Endothelial cell of umbilical vein (primary cell): ENCODE measurements at regions not wholly inside any gene's neighbourhood (a gene's known extent, or its start where the extent isn't known, plus 50 kb on each side); places are given as distances from the start of the nearest gene placed in this dataset.

Experiments
- BruUV-seq: library from RNA; stranded (reverse); fragments of 400-500 nt; replicated peaks from 2 replicates; lab custom pipeline; 2021; lab: Mats Ljungman, UMichigan
- CTCF ChIA-PET: fragments of 300-600, 350-600 bp; sonication (Branson Sonifier 250); formaldehyde crosslinking; loops from one replicate; lab custom pipeline; 2021; ENCODE audit warnings: antibody characterized with exemption, inconsistent platforms; lab: Charles Lee
- POLR2A ChIA-PET: fragments of 300-600, 350-600 bp; sonication (Branson Sonifier 250); formaldehyde crosslinking; loops from one replicate; lab custom pipeline; 2021; ENCODE audit warnings: antibody characterized with exemption, inconsistent platforms; lab: Charles Lee
- DNase-seq: peaks from one replicate; pipeline ENCODE4 v3.0.0-alpha.2; 2011; ENCODE audit warnings: low read depth, low spot score
- FAIRE-seq: peaks from 2 replicates; lab custom pipeline; 2011; peaks lifted over from hg19 to GRCh38; lab: Jason Lieb, UNC
- H2AFZ ChIP-seq: 2 replicates; pipeline ENCODE4 v1.6.0; 2012; ENCODE audit warnings: low read depth, low read length, control low read depth, inconsistent platforms
- H3K27ac ChIP-seq: 2 replicates; pipeline ENCODE4 v1.5.1; 2011; ENCODE audit warnings: low read depth, mild to moderate bottlenecking, control low read depth, low read length, moderate library complexity; ENCODE audit not compliant: insufficient read depth
- H3K27me3 ChIP-seq, 2 experiments: 2 replicates each; pipeline versions ENCODE4 v1.6.0 to v1.6.1; 2011; ENCODE audit warnings: low read length in 2 of 2, mixed read lengths in 1 of 2; ENCODE audit not compliant: control insufficient read depth in 2 of 2, insufficient read depth in 2 of 2
- H3K36me3 ChIP-seq, 2 experiments: 2 replicates in 1 of 2; 3 replicates in 1 of 2; pipeline ENCODE4 v1.5.1; 2011; ENCODE audit warnings: low read length in 2 of 2, mild to moderate bottlenecking in 1 of 2, moderate library complexity in 1 of 2; ENCODE audit not compliant: control insufficient read depth in 2 of 2, insufficient read depth in 2 of 2; ENCODE audit errors: extremely low read depth in 1 of 2
- H3K4me1 ChIP-seq: 3 replicates; pipeline ENCODE4 v1.5.1; 2011; ENCODE audit warnings: mild to moderate bottlenecking, low read length; ENCODE audit not compliant: control insufficient read depth, insufficient read depth; ENCODE audit errors: extremely low read depth
- H3K4me2 ChIP-seq: 2 replicates; pipeline ENCODE4 v1.6.1; 2011; ENCODE audit warnings: low read length, control low read depth, mixed read lengths; ENCODE audit not compliant: insufficient read depth
- H3K4me3 ChIP-seq, 3 experiments: fragments of 200-600 bp in 1 of 3; sonication (generic), shearing (Covaris generic) in 1 of 3; replicated peaks in 1 of 3; 2 replicates each; pipeline ENCODE4 v1.5.1; 2011 to 2016; ENCODE audit warnings: control low read depth in 3 of 3, low read length in 3 of 3, mild to moderate bottlenecking in 2 of 3, inconsistent platforms in 1 of 3, low read depth in 1 of 3, moderate library complexity in 1 of 3; ENCODE audit not compliant: insufficient read depth in 1 of 3
- H3K79me2 ChIP-seq: 2 replicates; pipeline ENCODE4 v1.6.0; 2012; ENCODE audit warnings: low read length, inconsistent platforms; ENCODE audit not compliant: control insufficient read depth, insufficient read depth
- H3K9ac ChIP-seq: replicated peaks from 2 replicates; pipeline ENCODE3; 2011; ENCODE audit warnings: low read length, control low read depth; ENCODE audit not compliant: insufficient read depth; ENCODE audit errors: extremely low read depth
- H3K9me1 ChIP-seq: replicated peaks from 3 replicates; pipeline ENCODE4 v1.6.0; 2011; ENCODE audit warnings: mild to moderate bottlenecking, low read length; ENCODE audit not compliant: control insufficient read depth, insufficient read depth; ENCODE audit errors: extremely low read depth
- H3K9me3 ChIP-seq: replicated peaks from 2 replicates; pipeline ENCODE4 v1.5.1; 2012; ENCODE audit warnings: low read length, inconsistent platforms; ENCODE audit not compliant: control insufficient read depth, insufficient read depth
- H4K20me1 ChIP-seq: replicated peaks from 2 replicates; pipeline ENCODE3; 2011; ENCODE audit warnings: mild to moderate bottlenecking, low read length; ENCODE audit not compliant: control insufficient read depth, insufficient read depth; ENCODE audit errors: extremely low read depth
- EZH2 ChIP-seq: IDR thresholded peaks from 2 replicates; pipeline ENCODE4 v1.6.1; 2012; ENCODE audit warnings: borderline replicate concordance, low read depth, mild to moderate bottlenecking, moderate library complexity, low read length, inconsistent platforms; ENCODE audit not compliant: severe bottlenecking
- FOS ChIP-seq: IDR thresholded peaks from 2 replicates; pipeline ENCODE4 v1.6.1; 2011; ENCODE audit warnings: mild to moderate bottlenecking, low read length, moderate library complexity, borderline replicate concordance; ENCODE audit not compliant: insufficient read depth
- GATA2 ChIP-seq: IDR thresholded peaks from 2 replicates; pipeline ENCODE4 v1.7.0; 2011; ENCODE audit warnings: low read depth, mild to moderate bottlenecking, moderate library complexity, mixed read lengths, low read length; ENCODE audit not compliant: insufficient read length, insufficient read depth
- JUN ChIP-seq: IDR thresholded peaks from 2 replicates; pipeline ENCODE4 v1.6.1; 2011; ENCODE audit warnings: borderline replicate concordance, low read depth; ENCODE audit not compliant: insufficient read length, insufficient read depth
- MYC ChIP-seq: IDR thresholded peaks from one replicate; pipeline ENCODE4 v1.6.1; 2011; ENCODE audit warnings: mild to moderate bottlenecking, low read depth, low read length
- POLR2A ChIP-seq: IDR thresholded peaks from 2 replicates; pipeline ENCODE4 v1.6.1; 2012; ENCODE audit warnings: low read depth, mild to moderate bottlenecking, control low read depth, low read length
- POLR2AphosphoS5 ChIP-seq: IDR thresholded peaks from 2 replicates; pipeline ENCODE4 v1.6.1; 2012; ENCODE audit warnings: low read depth, mild to moderate bottlenecking, control low read depth, low read length, moderate library complexity; ENCODE audit not compliant: insufficient read depth
- dilution Hi-C: fragments of 300-500 bp; cut with MboI; formaldehyde crosslinking; loops from one replicate; pipeline ENCODE4 v1.15.0; 2019; ENCODE audit warnings: low sequenced_read_pairs; ENCODE audit not compliant: extremely low pct_ligation_motif_present
- intact Hi-C: fragments of 100-400 bp; cut with micrococcal nuclease; formaldehyde crosslinking; loops from one replicate; pipeline ENCODE4 v1.10.0; 2022
- TF ChIP-seq, protein P1 (sequence below), 2 donors: IDR thresholded peaks; 1 replicate in 1 of 2; 2 replicates in 1 of 2; pipeline ENCODE4 v1.5.1; 2011; ENCODE audit warnings: low read length in 2 of 2, mild to moderate bottlenecking in 2 of 2, moderate library complexity in 2 of 2, control low read depth in 1 of 2, inconsistent platforms in 1 of 2, low read depth in 1 of 2; ENCODE audit not compliant: insufficient read depth in 1 of 2; ENCODE audit errors: extremely low read depth in 1 of 2
- TF ChIP-seq, protein P2 (sequence below): IDR thresholded peaks from 2 replicates; pipeline ENCODE4 v1.6.1; 2011; ENCODE audit not compliant: insufficient read depth, insufficient read length

- TF ChIP-seq MYC (no peak), FOS (no peak), JUN (no peak), POLR2A (no peak), POLR2AphosphoS5 (no peak), EZH2 (no peak), GATA2 (no peak)
- TF ChIP-seq, protein P1, sequence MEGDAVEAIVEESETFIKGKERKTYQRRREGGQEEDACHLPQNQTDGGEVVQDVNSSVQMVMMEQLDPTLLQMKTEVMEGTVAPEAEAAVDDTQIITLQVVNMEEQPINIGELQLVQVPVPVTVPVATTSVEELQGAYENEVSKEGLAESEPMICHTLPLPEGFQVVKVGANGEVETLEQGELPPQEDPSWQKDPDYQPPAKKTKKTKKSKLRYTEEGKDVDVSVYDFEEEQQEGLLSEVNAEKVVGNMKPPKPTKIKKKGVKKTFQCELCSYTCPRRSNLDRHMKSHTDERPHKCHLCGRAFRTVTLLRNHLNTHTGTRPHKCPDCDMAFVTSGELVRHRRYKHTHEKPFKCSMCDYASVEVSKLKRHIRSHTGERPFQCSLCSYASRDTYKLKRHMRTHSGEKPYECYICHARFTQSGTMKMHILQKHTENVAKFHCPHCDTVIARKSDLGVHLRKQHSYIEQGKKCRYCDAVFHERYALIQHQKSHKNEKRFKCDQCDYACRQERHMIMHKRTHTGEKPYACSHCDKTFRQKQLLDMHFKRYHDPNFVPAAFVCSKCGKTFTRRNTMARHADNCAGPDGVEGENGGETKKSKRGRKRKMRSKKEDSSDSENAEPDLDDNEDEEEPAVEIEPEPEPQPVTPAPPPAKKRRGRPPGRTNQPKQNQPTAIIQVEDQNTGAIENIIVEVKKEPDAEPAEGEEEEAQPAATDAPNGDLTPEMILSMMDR (IDR thresholded peaks at IDR 0.05; ENCODE audit: extremely low read depth in 1 of 2, insufficient read depth in 1 of 2, low read depth in 1 of 2, low read length in 2 of 2) = no peak
- TF ChIP-seq, protein P2, sequence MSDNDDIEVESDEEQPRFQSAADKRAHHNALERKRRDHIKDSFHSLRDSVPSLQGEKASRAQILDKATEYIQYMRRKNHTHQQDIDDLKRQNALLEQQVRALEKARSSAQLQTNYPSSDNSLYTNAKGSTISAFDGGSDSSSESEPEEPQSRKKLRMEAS = no peak
- no peak overlapping the region for H3K27ac ChIP-seq
- intact Hi-C loops (no loop called here), dilution Hi-C loops (no loop called here)
- no peak overlapping the region for H3K4me3 ChIP-seq
- H3K9me3 ChIP-seq = no peaks in the 10 kb centered on the region
- FAIRE-seq = no peak
- no peaks in the 10 kb centered on the region for H3K27me3 ChIP-seq
- no peak for DNase-seq
- H2AFZ ChIP-seq = no peak overlapping the region
- H3K4me2 ChIP-seq = no peak overlapping the region
- BruUV-seq = no TSS peak
- H4K20me1 ChIP-seq = no peaks in the 10 kb centered on the region
- no peaks in the 10 kb centered on the region for H3K79me2 ChIP-seq
- H3K36me3 ChIP-seq = no peaks in the 10 kb centered on the region
- H3K9me1 ChIP-seq = no peaks in the 10 kb centered on the region
- ChIA-PET POLR2A (no interaction called here), CTCF (no interaction called here)
- no peak overlapping the region for H3K9ac ChIP-seq
- no peaks in the 10 kb centered on the region for H3K4me1 ChIP-seq
Observed at GRCh38 chr22:47237890-47238480, 475.5 kb downstream of the TBC1D22A start.
